ENCODE measurements at regions not wholly inside any gene's neighbourhood (a gene's known extent, or its start where the extent isn't known, plus 50 kb on each side); places are given as distances from the start of the nearest gene placed in this dataset.

GRCh38 chr17:5694551-5694950 is 110.2 kb upstream of the NLRP1 start:
- no peak overlapping the region for H3K4me2 ChIP-seq (ENCODE audit: insufficient read depth, low read length)
- DNase-seq, result no peak
- H2AFZ ChIP-seq (ENCODE audit: low read depth, low read length), result no peak overlapping the region

GRCh38 chr17:5695480-5695879 is 111.2 kb upstream of the NLRP1 start:
- no peaks in the 10 kb centered on the region for H3K4me1 ChIP-seq (ENCODE audit: insufficient read depth, low read length)
- H3K27ac ChIP-seq (ENCODE audit: low read length), result no peak overlapping the region
- H3K27me3 ChIP-seq (ENCODE audit: insufficient read depth, low read length, poor library complexity), result peaks cover 3% of the 10 kb centered on the region
- ATAC-seq (ENCODE audit: insufficient read depth, low read depth) (no peak), DNase-seq (no peak)
- no peak overlapping the region for H3K9ac ChIP-seq (ENCODE audit: low read depth, low read length)
- no peak overlapping the region for H3K4me3 ChIP-seq (ENCODE audit: low read depth in 1 of 2, low read length in 2 of 2)
- no peaks in the 10 kb centered on the region for H3K79me2 ChIP-seq (ENCODE audit: insufficient read depth, low read length)
- no peaks in the 10 kb centered on the region for H4K20me1 ChIP-seq (ENCODE audit: insufficient read depth, low read length)
- no peaks in the 10 kb centered on the region for H3K9me3 ChIP-seq (ENCODE audit: insufficient read depth, low read length, severe bottlenecking)
- H2AFZ ChIP-seq (ENCODE audit: low read depth, low read length), result no peak overlapping the region
- no peak for TF ChIP-seq EZH2 (IDR thresholded peaks at IDR 0.05; ENCODE audit: borderline replicate concordance, low read depth, low read length, severe bottlenecking)
- TF ChIP-seq CTCF (IDR thresholded peaks at IDR 0.05; ENCODE audit: borderline replicate concordance, extremely low read depth, low read length, poor library complexity, severe bottlenecking), result no peak
- no peak overlapping the region for H3K4me2 ChIP-seq (ENCODE audit: insufficient read depth, low read length)
- H3K36me3 ChIP-seq (ENCODE audit: insufficient read depth, low read length), result no peaks in the 10 kb centered on the region

More at GRCh38 chr17:5694551-5694950, 110.2 kb upstream of the NLRP1 start:
- TF ChIP-seq EZH2 (IDR thresholded peaks at IDR 0.05; ENCODE audit: borderline replicate concordance, low read depth, low read length, severe bottlenecking), result no peak
- TF ChIP-seq CTCF (IDR thresholded peaks at IDR 0.05; ENCODE audit: borderline replicate concordance, extremely low read depth, low read length, poor library complexity, severe bottlenecking), result no peak
- Histone ChIP-seq H4K20me1 (ENCODE audit: insufficient read depth, low read length) (no peaks in the 10 kb centered on the region), H3K4me1 (ENCODE audit: insufficient read depth, low read length) (no peaks in the 10 kb centered on the region), H3K79me2 (ENCODE audit: insufficient read depth, low read length) (no peaks in the 10 kb centered on the region), H3K27me3 (ENCODE audit: insufficient read depth, low read length, poor library complexity) (peaks cover 3% of the 10 kb centered on the region), H3K9me3 (ENCODE audit: insufficient read depth, low read length, severe bottlenecking) (no peaks in the 10 kb centered on the region), H3K27ac (ENCODE audit: low read length) (no peak overlapping the region), H3K36me3 (ENCODE audit: insufficient read depth, low read length) (no peaks in the 10 kb centered on the region), H3K9ac (ENCODE audit: low read depth, low read length) (no peak overlapping the region), H3K4me3 (ENCODE audit: low read depth in 1 of 2, low read length in 2 of 2) (no peak overlapping the region)
- no peak for ATAC-seq (ENCODE audit: insufficient read depth, low read depth)

GRCh38 chr17:5698959-5699358 is 114.7 kb upstream of the NLRP1 start:
- no peak for ATAC-seq (ENCODE audit: insufficient read depth, low read depth)
- H3K27me3 ChIP-seq (ENCODE audit: insufficient read depth, low read length, poor library complexity), result peaks cover 11% of the 10 kb centered on the region

DNA sequence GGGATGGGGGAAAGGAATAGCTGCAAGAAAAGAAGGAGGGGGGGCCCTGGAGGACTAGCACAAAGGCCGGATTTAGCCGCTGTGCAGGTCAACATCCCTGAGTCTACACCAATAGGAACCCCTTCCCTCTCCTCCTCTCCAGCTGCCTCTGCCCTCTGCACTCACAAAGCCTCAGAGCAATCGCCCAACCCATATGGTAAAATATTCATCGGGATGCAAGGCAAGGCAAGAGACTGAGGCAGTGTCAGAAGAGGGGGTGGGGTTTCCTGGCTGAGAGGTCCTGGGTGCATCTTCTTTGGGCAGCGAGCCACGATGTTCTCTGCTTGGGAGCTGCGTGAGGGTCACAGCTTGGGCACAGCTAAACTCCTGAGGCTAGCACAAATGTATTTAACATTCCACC is 115.5 kb upstream of the NLRP1 start:
- Histone ChIP-seq H3K9ac (ENCODE audit: low read depth, low read length) (no peak overlapping the region), H3K4me3 (ENCODE audit: low read depth in 1 of 2, low read length in 2 of 2) (no peak overlapping the region), H3K27me3 (ENCODE audit: insufficient read depth, low read length, poor library complexity) (peaks cover 15% of the 10 kb centered on the region), H3K79me2 (ENCODE audit: insufficient read depth, low read length) (no peaks in the 10 kb centered on the region), H4K20me1 (ENCODE audit: insufficient read depth, low read length) (no peaks in the 10 kb centered on the region), H2AFZ (ENCODE audit: low read depth, low read length) (no peak overlapping the region), H3K4me2 (ENCODE audit: insufficient read depth, low read length) (no peak overlapping the region), H3K36me3 (ENCODE audit: insufficient read depth, low read length) (no peaks in the 10 kb centered on the region), H3K27ac (ENCODE audit: low read length) (no peak overlapping the region), H3K4me1 (ENCODE audit: insufficient read depth, low read length) (no peaks in the 10 kb centered on the region), H3K9me3 (ENCODE audit: insufficient read depth, low read length, severe bottlenecking) (no peaks in the 10 kb centered on the region)
- DNase-seq, result no peak
- TF ChIP-seq EZH2 (IDR thresholded peaks at IDR 0.05; ENCODE audit: borderline replicate concordance, low read depth, low read length, severe bottlenecking), result no peak
- TF ChIP-seq CTCF (IDR thresholded peaks at IDR 0.05; ENCODE audit: borderline replicate concordance, extremely low read depth, low read length, poor library complexity, severe bottlenecking), result no peak
- ATAC-seq (ENCODE audit: insufficient read depth, low read depth), result no peak

More at GRCh38 chr17:5698959-5699358, 114.7 kb upstream of the NLRP1 start:
- Histone ChIP-seq H2AFZ (ENCODE audit: low read depth, low read length) (no peak overlapping the region), H3K4me1 (ENCODE audit: insufficient read depth, low read length) (no peaks in the 10 kb centered on the region), H3K27ac (ENCODE audit: low read length) (no peak overlapping the region), H3K4me2 (ENCODE audit: insufficient read depth, low read length) (no peak overlapping the region), H3K9ac (ENCODE audit: low read depth, low read length) (no peak overlapping the region), H3K36me3 (ENCODE audit: insufficient read depth, low read length) (no peaks in the 10 kb centered on the region), H3K9me3 (ENCODE audit: insufficient read depth, low read length, severe bottlenecking) (no peaks in the 10 kb centered on the region), H4K20me1 (ENCODE audit: insufficient read depth, low read length) (no peaks in the 10 kb centered on the region), H3K4me3 (ENCODE audit: low read depth in 1 of 2, low read length in 2 of 2) (no peak overlapping the region), H3K79me2 (ENCODE audit: insufficient read depth, low read length) (no peaks in the 10 kb centered on the region)
- TF ChIP-seq EZH2 (IDR thresholded peaks at IDR 0.05; ENCODE audit: borderline replicate concordance, low read depth, low read length, severe bottlenecking), result no peak
- no peak for DNase-seq
